RPMI8226 (cell line): ENCODE measurements at regions not wholly inside any gene's neighbourhood (a gene's known extent, or its start where the extent isn't known, plus 50 kb on each side); places are given as distances from the start of the nearest gene placed in this dataset.

Experiments
- DNase-seq: peaks from one replicate; pipeline ENCODE4 v3.0.0-alpha.2; 2015

DNA sequence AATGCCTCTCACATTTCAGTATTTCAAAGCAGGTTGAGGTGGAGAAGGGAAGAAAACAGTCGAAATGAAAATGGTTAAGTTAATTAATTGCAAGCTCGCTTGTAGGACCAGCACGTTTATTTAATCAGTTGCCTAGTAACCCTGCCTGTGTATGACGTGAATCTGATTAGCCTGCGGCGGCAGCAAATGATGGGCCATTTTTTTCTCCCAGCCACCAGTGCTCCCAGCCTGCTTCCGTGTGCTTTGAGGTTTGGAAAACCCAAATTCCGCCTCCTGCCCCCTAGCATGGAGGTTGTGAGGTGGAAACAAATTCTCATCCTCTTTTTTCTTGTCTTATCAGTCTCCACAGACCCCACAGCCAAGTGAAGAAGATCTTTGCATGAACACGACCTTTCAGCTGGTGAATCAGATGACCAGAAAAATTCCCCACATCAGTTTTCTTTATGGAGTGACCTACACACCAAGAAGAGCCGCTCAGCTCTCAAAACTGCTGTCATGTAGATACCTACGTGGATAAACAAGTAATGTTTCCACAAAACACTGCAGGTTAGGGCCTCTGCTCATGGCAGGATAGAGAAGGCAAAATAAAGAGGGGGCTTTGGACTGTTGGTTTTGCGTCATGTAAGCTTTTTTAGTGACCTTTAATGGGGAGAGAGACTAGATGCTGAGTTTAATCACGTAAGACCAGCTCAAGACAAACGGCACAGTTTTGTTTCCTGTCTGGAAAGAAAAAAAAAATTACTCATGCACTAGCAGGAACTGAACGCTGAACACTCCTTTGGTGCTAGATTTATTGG lies 572.9 kb upstream of the NOX3 start:
- no peak for DNase-seq

GRCh38 chr6:156027248-156027626 lies 571.6 kb upstream of the NOX3 start:
- no peak for DNase-seq

- no peak for DNase-seq
Observed at GRCh38 chr6:156026486-156027247, 571.0 kb upstream of the NOX3 start.

DNA sequence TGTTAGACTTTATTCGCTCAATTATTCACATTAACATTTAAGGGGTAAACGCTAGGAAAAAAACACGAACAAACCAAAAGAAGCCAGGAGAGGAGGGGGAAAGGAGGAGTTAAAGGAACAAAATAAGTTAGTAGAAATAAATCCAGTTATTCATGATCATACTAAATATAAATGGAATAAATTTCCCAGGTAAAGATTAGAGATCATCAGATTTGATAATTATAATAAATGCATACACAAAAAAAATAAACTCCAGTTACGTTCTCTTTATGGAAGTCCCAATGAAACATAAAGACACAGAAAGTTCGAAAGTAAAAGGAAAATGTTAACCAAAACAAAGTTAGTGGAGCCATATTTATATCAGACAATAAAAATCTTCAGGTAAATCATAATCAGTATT lies 568.7 kb upstream of the NOX3 start:
- no peak for DNase-seq

DNA sequence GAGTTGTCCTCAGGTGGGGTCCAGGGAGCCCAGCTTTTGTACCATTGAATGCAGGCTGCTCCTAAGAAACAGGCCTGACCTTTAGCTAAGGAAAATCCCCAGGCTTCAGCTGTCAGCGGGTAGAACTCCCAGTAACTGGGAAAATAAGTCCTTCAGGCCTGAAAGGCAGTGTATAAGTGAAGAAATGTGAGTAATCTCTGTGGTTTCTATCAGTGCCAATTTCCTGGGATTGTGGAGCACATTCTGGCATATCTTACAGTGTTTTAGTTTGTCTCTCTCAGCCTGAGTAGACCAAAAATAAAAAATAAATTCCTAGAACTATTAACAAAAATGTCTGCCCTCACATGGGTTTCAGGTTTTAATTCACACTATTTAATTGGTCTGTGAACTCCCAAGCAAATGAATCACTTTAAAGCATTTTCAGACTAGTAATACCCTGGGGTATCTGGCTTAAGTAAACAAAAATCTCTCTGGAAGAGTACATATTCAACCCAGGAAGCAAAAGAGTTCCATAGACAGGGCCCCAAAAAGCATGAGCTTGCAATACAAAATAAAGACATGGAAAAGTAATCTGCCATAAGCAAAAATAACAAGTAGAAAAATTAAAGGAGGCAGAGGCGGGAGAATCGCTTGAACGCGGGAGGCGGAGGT lies 566.2 kb upstream of the NOX3 start:
- no peak for DNase-seq

DNA sequence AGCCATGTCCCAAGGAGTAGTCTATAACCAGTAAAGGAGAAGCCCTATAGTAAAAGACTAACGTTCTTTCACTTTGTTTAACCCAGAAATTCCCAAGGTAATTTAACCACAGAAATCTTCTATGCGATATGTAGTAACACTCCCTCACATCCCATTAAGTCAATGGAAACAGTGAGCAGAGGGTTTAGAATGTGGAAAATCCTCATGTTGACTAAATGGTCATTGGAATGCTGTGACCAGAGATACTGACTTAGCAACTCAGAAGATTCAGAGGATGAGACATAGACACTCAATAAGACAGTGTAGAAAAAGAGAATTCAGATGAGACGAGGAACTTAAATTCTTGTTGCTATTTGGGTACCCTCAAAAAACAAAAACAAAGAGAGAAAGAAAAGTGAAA lies 562.2 kb upstream of the NOX3 start:
- no peak for DNase-seq

DNA sequence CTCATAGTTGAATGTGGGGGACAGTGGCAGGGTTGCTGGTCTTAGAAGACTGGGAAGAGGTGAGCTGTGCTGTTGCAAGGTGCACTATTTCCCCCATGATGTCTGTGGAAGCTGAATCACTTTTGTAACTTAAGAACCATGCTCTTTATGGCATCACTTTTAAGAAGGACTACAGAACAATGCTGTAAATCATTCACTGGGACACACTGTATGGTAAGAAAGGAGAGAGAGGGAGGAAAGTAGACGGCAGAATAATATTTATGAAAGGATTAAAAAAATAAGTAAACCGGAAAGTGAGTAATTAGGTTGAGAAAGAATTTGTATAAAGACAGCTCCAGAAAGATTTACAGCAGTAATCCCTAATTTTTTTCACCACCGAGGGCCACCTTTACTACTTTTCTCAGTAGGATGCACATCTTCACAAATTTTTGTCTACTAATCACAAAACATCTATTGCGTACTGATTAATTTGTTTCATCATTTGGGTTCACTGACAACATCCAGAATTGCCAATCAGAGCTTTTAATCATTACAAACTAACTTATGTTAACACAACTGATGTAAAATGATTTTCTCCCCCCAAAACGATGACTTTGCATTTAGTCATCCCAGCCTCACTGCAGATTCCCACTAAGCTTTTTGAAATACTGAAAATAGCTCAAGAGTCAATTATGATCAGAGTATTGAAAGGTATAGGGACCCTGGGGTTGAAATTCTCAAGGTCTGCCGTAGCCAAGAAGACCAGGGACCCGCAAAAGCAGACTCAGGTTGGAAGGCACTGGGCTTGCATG lies 560.7 kb upstream of the NOX3 start:
- DNase-seq = no peak

- DNase-seq = no peak
Observed at GRCh38 chr6:156013155-156013554, 557.5 kb upstream of the NOX3 start.

DNA sequence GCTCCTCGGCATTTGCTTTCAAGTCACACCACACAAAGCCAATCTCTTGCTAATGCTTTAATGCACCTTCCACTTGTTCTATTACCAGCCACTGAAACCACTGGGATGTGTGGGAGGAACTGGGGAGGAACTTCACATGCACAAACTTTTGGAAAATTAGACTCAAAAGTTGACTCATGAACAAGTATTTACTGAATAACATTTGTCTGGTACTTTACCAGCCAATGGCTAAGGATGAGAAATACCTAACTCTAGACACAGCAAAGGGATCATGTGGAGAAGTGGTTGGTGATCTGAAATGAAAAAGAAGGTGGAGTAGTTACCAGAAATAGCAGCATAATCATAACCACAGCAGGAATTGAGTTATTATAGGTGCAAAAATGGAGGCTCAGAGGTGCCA lies 554.0 kb upstream of the NOX3 start:
- DNase-seq = no peak

DNA sequence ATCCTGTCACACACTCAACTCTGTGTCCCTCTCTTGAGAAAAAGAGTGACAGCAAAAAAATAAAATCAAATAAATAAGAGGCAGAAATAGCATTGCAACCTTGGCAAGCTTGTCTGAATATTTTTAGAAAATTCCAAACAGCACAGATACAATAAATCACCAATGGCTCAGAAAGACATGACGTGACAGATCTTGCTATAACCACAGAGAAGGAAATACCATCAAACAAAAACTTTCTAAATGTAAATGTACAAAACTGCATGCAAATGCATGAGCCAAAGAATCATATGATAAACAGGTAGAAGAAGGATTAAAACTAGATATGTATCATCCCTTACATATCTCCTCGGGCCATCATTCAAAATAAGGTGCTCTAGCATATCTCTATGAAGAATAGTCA lies 549.2 kb upstream of the NOX3 start:
- DNase-seq = no peak

DNA sequence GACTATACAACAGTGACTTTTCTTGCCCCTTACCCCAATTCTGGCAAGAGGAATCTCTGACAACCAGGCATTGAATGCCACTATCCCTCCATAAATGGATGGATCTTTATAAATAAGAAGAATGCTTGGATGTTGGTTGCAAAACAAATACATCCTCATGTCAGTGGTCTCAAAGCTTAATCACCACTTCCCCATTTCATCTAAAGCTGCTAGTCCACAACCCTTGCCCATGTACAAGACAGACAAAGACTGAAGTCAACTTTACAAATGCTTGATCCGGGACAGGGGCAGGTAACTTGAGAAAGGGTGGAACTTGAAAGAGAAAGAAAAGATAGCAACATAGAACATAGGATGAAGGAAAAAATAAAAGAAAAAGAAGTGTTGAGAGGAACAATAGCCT lies 540.5 kb upstream of the NOX3 start:
- DNase-seq = no peak

- DNase-seq = no peak
Observed at GRCh38 chr6:155995281-155995680, 539.6 kb upstream of the NOX3 start.

DNA sequence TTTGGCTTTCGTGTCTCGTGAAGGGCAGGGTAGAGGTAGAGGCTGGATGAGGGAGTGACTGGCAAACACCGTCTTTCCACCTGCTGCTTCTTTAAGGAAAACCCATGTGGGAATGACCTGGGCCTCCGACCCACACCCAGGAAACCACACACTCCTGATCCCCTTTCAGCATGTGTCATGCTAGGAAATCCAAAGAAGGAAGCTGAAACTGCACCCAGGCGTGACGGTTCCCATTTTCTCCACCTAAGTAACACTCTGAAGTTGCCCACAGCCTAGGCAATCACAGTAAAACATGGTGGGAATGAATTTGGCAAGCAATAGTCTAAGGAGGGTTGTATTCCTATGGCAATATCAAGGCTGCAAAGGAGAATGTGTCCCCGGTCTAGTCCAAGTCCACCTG lies 538.4 kb upstream of the NOX3 start:
- no peak for DNase-seq

- DNase-seq = no peak
Observed at GRCh38 chr6:155993240-155993639, 537.6 kb upstream of the NOX3 start.

DNA sequence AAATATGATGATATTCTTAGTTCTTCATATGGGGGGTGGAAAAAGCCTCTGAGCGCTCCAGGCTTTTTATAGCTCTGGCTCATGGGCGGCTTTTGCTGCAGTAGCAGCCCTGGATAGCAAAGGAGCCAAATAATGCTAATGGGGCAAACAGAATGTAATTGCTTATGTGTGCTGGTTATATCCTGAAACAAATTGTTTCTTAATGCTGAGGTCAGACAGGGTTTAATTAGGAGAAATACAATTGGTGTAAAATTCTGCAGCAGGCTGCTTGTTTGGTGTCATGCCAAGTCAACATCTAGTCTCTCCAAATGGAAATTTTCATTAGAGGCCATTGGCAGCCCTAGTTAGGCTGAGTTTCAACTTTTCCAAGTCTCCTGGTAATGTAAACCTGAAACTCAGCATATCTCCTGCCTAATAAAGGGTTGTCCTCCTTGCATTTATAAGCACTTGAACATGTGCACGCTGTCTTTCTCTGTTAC lies 530.1 kb upstream of the NOX3 start:
- DNase-seq = no peak

GRCh38 chr6:155980768-155981079 lies 525.1 kb upstream of the NOX3 start:
- no peak for DNase-seq

- no peak for DNase-seq
Observed at GRCh38 chr6:155980014-155980767, 524.6 kb upstream of the NOX3 start.

- no peak for DNase-seq
Observed at GRCh38 chr6:155975506-155975905, 519.9 kb upstream of the NOX3 start.

DNA sequence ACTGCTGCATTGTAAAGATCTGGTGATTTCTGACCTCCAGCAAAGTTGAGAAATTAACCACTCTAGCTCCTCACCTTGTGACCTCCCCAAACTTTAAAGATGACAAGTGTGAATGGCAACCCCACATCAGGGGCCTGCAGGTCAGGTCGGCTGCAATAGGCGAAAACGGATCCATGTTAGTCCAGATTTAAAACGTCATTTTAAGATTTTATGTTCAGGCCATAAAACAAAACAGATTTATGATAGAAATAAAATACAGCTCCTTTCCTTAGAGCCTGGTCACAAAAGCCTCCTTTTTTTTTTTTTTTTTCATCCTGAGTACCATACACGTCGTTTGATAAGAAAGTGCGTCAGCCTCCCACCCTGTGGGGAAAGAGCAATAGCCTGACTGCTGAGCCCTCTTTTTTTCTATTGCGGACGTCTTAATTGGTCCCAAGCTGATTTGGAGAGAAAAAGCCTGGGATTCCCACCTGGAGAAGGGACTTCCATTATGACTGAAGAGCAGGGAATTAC lies 519.2 kb upstream of the NOX3 start:
- DNase-seq = no peak

GRCh38 chr6:155974359-155974758 lies 518.7 kb upstream of the NOX3 start:
- no peak for DNase-seq

- no peak for DNase-seq
Observed at GRCh38 chr6:155970876-155971708, 515.5 kb upstream of the NOX3 start.
